ENCODE measurements at regions not wholly inside any gene's neighbourhood (a gene's known extent, or its start where the extent isn't known, plus 50 kb on each side); places are given as distances from the start of the nearest gene placed in this dataset. TPM values are rescaled to one million over a fixed set of nuclear protein-coding genes. Genes with fewer than 3 reads are reported as not detected.

DNA sequence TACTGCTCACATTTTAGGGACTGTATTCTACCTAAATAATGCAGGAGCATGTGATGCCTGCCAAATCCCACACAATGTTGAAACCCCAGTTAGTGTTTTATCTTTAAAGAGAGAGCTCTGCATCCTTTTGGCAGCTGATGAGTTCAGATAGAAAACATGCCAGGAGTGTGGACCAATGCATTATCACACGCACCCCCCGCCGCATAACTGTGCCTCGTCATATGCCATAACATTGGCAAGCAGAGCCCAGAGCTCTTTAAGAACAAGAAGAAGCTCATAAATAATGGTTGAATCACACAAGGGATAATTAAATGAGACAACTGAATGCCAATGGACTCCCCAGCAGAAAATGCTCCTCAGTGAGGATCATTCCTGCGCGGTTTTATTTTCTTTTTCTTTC is 52.8 kb upstream of the RORB start:
- Histone ChIP-seq H3K4me3 (ENCODE audit: control extremely low read depth in 1 of 5, extremely low read depth in 1 of 5, insufficient read depth in 1 of 5, low read depth in 2 of 5, low read length in 4 of 5) (no peak overlapping the region), H4K20me1 (ENCODE audit: control insufficient read depth, insufficient read depth, low read length, poor library complexity, severe bottlenecking) (no peaks in the 10 kb centered on the region), H3K9me3 (ENCODE audit: control extremely low read depth in 1 of 3, control insufficient read depth in 2 of 3, insufficient read depth in 1 of 3, low read length in 2 of 3) (no peaks in the 10 kb centered on the region), H3K4me2 (replicated peaks; ENCODE audit: low read depth, low read length, poor library complexity, severe bottlenecking) (no peak overlapping the region), H3K27me3 (replicated peaks in 1 of 4; ENCODE audit: control extremely low read depth in 1 of 4, control insufficient read depth in 3 of 4, insufficient read depth in 4 of 4, low read length in 3 of 4) (no peaks in the 10 kb centered on the region), H3K4me1 (ENCODE audit: control insufficient read depth in 2 of 2, insufficient read depth in 2 of 2, low read length in 2 of 2) (no peaks in the 10 kb centered on the region), H3K79me2 (ENCODE audit: control insufficient read depth, insufficient read depth, low read length) (no peaks in the 10 kb centered on the region), H3K36me3 (replicated peaks in 1 of 2; ENCODE audit: control extremely low read depth in 1 of 2, control insufficient read depth in 1 of 2, extremely low read depth in 1 of 2, insufficient read depth in 2 of 2, low read length in 1 of 2) (no peaks in the 10 kb centered on the region), H3K9ac (ENCODE audit: low read length) (no peak overlapping the region), H3K27ac (ENCODE audit: low read length in 2 of 2) (no peak overlapping the region), H2AFZ (ENCODE audit: insufficient read depth, low read depth, low read length, poor library complexity, severe bottlenecking) (no peak overlapping the region)
- Mint-ChIP-seq H3K4me1 (no peaks in the 10 kb centered on the region), H3K27me3 (no peaks in the 10 kb centered on the region), H3K9me3 (ENCODE audit: insufficient read depth) (no peaks in the 10 kb centered on the region), H3K4me3 (no peak overlapping the region), H3K27ac (no peak overlapping the region)
- POLR2A ChIA-PET, result no interaction called here
- no peak for ATAC-seq (ENCODE audit: low read depth)
- TF ChIP-seq, protein P1, sequence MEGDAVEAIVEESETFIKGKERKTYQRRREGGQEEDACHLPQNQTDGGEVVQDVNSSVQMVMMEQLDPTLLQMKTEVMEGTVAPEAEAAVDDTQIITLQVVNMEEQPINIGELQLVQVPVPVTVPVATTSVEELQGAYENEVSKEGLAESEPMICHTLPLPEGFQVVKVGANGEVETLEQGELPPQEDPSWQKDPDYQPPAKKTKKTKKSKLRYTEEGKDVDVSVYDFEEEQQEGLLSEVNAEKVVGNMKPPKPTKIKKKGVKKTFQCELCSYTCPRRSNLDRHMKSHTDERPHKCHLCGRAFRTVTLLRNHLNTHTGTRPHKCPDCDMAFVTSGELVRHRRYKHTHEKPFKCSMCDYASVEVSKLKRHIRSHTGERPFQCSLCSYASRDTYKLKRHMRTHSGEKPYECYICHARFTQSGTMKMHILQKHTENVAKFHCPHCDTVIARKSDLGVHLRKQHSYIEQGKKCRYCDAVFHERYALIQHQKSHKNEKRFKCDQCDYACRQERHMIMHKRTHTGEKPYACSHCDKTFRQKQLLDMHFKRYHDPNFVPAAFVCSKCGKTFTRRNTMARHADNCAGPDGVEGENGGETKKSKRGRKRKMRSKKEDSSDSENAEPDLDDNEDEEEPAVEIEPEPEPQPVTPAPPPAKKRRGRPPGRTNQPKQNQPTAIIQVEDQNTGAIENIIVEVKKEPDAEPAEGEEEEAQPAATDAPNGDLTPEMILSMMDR (IDR thresholded peaks at IDR 0.05), result no peak
- intact Hi-C loops (cut with micrococcal nuclease), result no loop called here
- DNase-seq, result no peak
- 97% methylated on average over 4 of the region's 6 CpGs for WGBS (ENCODE audit: insufficient coverage)
- CTCF ChIA-PET, result no interaction called here

Small RNA genes in the stretch of these regions (small RNA-seq; reads per million reads assigned to genes)
- gene RNA5SP286 (ENCODE audit: insufficient read length, low read depth, low replicate concordance), result not detected
